Omental fat pad (tissue), 3 donors: ENCODE measurements at regions not wholly inside any gene's neighbourhood (a gene's known extent, or its start where the extent isn't known, plus 50 kb on each side); places are given as distances from the start of the nearest gene placed in this dataset.

Experiments used
- ATAC-seq: fragments of 150-250 bp; one replicate; pipeline ENCODE4 v1.9.1; 2016; ENCODE audit warnings: mild to moderate bottlenecking, moderate library complexity; ENCODE audit not compliant: low FRiP score
- DNase-seq: peaks from one replicate; pipeline ENCODE4 v3.0.0-alpha.2; 2019; ENCODE audit warnings: low spot score
- CTCF ChIP-seq, 3 donors: fragments of 450-650 bp; IDR thresholded peaks; one replicate each; pipeline ENCODE4 v1.5.1; 2016 to 2017; ENCODE audit warnings: antibody characterized with exemption in 3 of 3, mild to moderate bottlenecking in 3 of 3, moderate library complexity in 2 of 3

GRCh38 chr14:34027990-34028495 lies 77.2 kb upstream of the EGLN3 start:
- ATAC-seq: no peak
- DNase-seq: no peak
- no peak for TF ChIP-seq CTCF (IDR thresholded peaks at IDR 0.05)

- no peak for DNase-seq
- no peak for ATAC-seq
- no peak for TF ChIP-seq CTCF (IDR thresholded peaks at IDR 0.05)
Observed at GRCh38 chr14:34027130-34027989, 76.5 kb upstream of the EGLN3 start.

- TF ChIP-seq CTCF (IDR thresholded peaks at IDR 0.05): no peak
- ATAC-seq (no peak), DNase-seq (no peak)
Observed at GRCh38 chr14:34025325-34026017, 74.6 kb upstream of the EGLN3 start.

- no peak for TF ChIP-seq CTCF (IDR thresholded peaks at IDR 0.05)
- no peak for DNase-seq
- no peak for ATAC-seq
Observed at GRCh38 chr14:34024768-34025144, 73.9 kb upstream of the EGLN3 start.

GRCh38 chr14:34023824-34024767 lies 73.2 kb upstream of the EGLN3 start:
- TF ChIP-seq CTCF (IDR thresholded peaks at IDR 0.05): no peak
- ATAC-seq (no peak), DNase-seq (no peak)

GRCh38 chr14:34021096-34021495 lies 70.2 kb upstream of the EGLN3 start:
- no peak for TF ChIP-seq CTCF (IDR thresholded peaks at IDR 0.05)
- ATAC-seq (no peak), DNase-seq (no peak)
